UCSD-AML1 (cell line): ENCODE measurements at regions not wholly inside any gene's neighbourhood (a gene's known extent, or its start where the extent isn't known, plus 50 kb on each side); places are given as distances from the start of the nearest gene placed in this dataset.

Experiments
- DNase-seq: peaks from one replicate; lab custom pipeline; 2025; ENCODE audit not compliant: unreplicated experiment; lab: John Stamatoyannopoulos, UW

GRCh38 chr2:219692521-219692920, 65.1 kb downstream of the SLC4A3 start:
- DNase-seq, result no peak

- no peak for DNase-seq
These were observed 67.8 kb downstream of the SLC4A3 start for GRCh38 chr2:219695145-219695709.

DNA sequence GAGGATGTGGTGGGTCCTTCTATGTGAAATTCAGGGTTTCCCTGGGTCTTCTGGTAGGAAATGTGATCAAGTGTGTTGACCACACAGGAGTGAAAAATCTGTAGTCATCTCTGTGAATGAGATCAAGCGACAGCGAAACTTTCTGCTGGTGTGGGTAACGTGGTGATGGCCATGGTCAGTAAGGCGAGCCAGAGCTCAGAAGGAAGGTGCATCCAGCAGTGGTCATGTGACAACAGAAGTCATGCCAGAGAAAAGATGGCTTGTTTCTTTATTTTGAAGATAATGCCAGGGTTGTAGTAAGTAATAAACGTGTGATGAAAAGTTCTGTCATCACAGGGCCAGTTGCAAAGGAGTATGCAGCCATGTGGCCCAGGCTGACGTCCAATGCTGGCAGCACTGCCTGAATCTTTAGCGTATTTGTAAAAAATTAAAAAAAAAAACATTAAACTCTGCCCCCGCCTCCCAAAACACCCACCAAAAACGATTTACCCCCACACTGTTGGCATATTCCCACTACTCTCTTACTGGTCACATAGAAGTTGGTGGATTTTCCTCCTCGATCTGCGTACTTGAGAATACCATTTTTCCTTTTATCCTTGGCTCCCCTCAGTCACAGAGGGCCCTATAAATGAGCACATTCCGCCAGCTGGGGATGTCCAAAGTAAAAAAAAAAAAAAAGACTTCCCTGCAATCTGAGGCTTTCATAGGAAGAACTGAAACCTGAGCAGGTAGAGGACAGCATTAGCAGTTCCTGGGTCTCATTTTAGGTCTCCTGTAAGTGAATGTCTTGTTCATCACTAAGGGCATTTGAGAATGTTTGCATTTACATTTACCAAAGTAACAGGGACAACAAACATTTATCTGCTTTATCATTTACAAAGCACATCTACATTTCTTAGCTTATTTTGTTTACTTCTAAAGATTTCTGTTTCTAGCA, 70.6 kb downstream of the SLC4A3 start:
- DNase-seq, result no peak

- no peak for DNase-seq
These were observed 71.5 kb downstream of the SLC4A3 start for GRCh38 chr2:219698748-219699439.

- no peak for DNase-seq
These were observed 72.0 kb downstream of the SLC4A3 start for GRCh38 chr2:219699440-219699821.

DNA sequence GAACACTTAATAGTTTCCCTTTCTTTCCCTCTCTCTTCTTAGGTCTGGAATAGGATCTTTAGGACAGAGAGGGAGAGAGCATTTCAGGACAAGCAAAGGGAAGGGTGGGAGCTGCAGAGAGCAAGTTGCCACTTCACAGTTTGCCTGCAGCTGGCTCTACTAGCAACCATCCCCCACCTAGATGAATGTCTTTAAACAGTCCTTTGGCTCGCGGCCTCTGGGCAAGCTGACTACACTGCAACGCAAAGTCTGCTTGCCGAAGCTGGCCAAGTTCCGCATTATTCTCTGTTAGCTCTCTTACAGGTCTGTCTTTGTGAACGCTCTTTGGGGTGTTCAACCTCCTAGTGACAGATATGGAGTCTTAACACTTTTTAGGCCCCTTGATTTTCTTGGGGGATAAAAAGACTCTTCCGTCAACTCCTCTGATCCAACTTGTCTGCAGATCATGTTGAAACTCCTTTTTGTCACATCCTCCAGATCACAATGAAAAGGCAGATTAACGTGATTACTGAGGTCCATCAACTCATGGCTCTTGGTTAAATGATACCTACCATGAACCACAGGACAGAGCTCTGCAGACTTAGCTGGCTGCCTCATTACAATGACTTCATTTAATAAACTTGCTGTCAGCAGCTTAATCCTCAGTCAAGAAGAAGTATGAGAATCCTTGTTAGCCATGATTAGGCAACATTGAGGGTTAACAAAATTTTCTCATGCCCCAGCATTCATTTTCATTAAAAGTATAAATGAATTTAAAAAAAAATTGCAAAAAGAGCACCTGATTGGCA, 74.6 kb downstream of the SLC4A3 start:
- DNase-seq, result no peak

- no peak for DNase-seq
These were observed 75.5 kb downstream of the SLC4A3 start for GRCh38 chr2:219702796-219703545.

DNA sequence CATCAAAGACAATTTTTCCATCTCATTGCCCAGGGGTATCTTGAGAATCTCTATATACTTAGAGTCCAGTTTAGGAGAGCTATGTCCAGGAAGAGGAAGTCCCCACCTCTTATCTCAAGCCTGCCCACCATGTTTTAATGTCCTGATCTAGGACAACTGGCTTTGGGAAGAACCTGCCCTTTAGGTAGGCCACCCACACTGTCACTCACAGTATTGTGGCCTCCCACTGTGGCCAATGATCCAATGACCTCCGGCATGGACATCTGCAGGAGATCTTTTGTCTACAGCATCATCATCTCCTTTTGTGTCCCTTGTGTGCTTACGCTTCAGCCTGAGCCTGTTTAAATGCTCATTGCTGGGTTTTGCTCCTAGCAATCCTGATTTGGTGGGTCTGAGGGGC, 77.4 kb downstream of the SLC4A3 start:
- no peak for DNase-seq

GRCh38 chr2:219706823-219707281, 79.4 kb downstream of the SLC4A3 start:
- DNase-seq, result no peak

DNA sequence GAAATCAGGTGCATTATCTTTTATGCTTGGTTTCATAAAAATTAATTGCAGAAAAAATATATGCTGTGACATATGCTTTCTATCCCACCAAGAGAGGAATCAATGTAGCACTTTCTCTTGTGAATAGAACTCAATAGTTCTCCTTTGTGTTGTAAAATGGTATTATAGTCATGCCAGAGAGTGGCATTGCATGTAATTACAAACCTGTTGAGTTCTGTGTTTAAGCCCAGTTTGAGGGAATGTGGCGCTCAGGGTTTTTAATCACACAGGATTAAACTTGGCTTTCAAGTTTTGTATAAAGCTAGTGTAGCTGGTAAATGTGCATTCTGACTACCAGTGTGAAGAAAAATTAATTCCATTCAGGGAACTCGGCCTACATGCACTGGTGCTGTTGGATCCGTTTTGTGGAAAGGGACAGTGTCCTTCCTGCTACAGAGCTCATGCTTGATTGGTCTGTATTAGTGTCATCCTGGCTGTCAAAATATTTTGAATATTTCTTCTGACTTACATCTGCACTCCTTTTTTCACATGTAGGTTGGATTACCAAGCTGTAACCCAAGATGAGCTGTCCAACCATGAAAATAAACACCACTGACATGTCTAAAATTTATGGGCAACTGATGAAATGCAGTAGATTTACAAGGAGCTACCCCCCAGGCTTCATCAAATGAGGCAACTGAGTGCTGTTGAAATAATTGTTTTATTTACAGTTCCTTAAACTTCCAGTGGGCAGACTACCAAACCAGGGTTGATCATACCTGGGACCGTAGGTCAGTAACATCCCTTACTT, 80.3 kb downstream of the SLC4A3 start:
- DNase-seq, result no peak

DNA sequence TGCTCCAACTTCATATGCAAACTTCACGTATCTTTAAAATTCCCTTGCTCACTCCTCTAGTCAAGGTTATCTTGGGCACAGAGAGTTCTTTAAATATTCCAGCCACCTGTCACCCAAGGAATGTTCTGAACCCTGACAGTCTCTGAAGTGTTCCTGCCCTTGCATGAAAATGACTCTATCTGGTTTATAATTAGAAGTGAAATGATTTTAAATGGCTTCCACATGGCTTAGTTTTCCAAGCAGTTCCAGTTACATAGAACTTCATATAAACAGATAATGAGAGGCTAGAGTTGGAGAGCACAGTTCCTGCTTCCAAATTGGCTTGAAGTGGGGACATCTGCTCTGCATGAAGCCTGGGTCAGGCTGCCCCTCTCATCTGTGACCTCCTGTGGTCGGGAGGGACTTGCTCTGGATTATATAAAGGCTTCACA, 81.9 kb downstream of the SLC4A3 start:
- no peak for DNase-seq

- no peak for DNase-seq
These were observed 85.7 kb downstream of the SLC4A3 start for GRCh38 chr2:219713110-219713509.

DNA sequence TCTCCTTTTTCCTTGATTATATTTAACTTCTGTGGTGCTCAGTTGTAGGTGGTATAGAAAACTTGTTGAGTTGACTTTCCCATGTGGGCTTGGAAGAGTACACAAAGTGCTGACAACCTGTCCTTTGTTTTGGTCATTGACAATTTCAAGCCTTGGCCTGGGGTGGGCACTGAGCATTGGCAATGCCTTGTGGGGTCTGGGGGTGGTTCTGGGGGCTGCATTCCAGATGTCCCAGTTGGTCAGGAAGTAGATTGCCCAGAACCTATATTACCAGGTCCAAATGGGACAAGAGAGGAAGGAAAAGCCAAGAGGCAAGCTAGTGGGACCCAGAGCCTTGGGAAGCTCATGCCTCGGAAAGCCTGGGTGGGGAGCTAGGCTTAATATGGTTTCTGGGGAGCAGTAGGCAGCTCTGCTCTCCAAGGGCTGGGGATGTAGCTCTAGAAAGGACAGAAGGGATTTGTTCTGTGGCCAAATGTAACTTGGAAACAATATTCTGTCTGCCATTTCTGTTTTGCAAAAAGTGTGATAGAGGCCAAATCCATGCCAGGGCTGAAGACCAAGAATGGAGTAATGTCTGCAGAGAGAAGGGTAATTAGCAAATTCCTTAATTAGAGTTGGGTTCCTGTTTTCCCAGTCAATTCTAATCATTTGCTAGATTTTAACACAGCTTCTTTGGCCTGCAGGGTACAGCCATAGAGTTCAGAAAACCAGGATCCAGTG, 87.4 kb downstream of the SLC4A3 start:
- no peak for DNase-seq

DNA sequence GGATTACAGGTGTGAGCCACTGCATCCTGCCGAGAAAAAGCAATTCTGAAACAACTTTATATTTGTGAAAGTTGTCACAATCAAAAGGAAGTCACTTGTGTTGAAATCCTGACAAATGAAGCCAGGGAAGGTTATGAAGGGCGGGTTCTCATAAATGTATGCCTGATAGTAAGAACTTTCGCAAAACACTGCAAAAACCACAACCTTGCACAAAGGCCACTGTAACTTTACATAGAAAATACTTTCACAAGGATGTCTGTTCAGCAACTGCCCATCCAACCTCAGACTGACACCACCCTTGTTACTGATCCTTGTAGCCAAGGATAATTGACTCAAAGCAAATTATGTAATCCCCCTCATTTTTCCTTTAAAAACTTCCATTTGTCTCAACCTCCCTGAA, 90.6 kb downstream of the SLC4A3 start:
- no peak for DNase-seq

DNA sequence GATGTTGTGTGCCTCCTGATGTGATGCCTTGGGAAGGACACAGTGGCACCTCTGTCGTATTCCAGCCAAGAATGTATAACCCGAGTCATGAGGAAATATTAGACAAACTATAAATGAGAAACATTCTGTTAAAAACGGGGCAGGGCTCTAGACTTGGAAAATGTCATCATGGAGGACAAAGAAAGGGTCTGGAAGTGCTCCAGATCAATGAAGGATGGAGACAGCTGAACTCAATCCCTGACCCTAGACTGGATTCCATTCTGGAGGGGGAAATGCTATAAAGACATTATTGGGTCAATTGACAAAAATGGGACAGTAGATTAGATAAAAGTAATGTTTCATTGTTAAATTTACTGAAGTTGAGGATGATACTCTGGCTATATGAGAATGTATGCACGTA, 92.1 kb downstream of the SLC4A3 start:
- DNase-seq, result no peak

DNA sequence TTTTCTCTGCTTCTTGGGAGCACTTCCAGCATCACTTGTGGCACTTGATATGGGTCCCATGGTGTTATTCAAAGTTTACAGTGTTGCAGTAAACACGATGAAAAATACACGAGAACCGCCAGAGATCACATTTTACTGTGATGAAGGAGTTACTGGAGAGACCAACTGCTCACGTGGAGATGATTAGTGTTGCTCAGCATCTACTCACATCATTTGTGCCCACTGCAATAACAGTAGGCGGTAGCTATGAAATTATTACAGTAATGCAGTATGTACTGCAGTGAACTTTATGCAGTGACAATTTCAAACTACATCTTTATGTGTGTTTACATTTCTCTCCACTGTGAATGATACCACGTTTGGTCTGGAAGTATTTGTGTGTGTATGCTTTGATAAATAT, 93.5 kb downstream of the SLC4A3 start:
- DNase-seq, result no peak

GRCh38 chr2:219722276-219722879, 94.9 kb downstream of the SLC4A3 start:
- DNase-seq, result no peak

DNA sequence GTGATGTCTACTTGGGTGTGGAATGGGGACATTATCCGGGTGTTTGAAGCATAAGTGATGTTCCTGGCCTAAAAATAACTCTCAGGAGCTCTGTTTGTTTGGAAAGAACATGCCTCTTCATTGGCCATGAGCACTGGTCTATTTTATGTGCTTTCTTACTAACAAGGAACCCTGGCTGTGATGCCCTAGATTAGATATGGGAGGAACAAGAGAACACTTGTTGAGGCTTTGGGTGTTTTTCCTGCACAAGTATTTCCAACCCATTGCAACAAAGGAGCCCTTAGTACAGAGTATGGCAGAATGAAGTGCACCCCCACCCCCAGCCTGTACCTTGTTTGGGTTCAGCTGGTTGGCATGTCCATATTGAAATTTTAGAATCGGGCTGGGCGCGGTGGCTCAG, 95.9 kb downstream of the SLC4A3 start:
- no peak for DNase-seq

DNA sequence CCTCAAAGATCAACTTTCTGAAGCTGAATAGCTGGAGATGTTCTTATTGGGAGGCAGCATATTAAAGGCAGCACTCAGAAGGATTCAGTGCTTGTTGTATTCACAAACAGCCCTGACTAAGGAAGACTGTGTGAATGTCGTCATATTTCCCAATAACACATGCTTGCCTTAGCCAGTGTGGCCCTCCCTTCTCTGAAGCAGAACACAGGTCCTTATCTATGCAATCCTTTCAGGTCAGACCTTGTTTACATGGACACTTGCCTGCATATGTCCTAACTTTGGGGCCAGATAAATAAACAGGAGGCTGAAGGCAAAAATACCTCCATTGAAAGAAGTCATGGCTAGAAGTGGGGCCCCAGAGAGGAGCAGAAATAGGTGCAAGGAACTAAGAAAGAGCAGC, 97.2 kb downstream of the SLC4A3 start:
- no peak for DNase-seq
